Upper lobe of left lung (tissue), 4 donors: ENCODE measurements at regions not wholly inside any gene's neighbourhood (a gene's known extent, or its start where the extent isn't known, plus 50 kb on each side); places are given as distances from the start of the nearest gene placed in this dataset.

Experiments used
- POLR2A ChIP-seq, 4 donors: fragments of 450-650 bp; IDR thresholded peaks; one replicate each; pipeline ENCODE4 v1.5.1; 2016 to 2017; ENCODE audit warnings: antibody characterized with exemption in 4 of 4, mild to moderate bottlenecking in 2 of 4
- TF ChIP-seq, protein P1 (sequence below), 6 experiments: fragments of 450-650 bp in 4 of 6; fragments of 200-600 bp in 2 of 6; sonication (generic) in 2 of 6; IDR thresholded peaks; one replicate each; pipeline ENCODE4 v1.5.1; 2016 to 2019; ENCODE audit warnings: antibody characterized with exemption in 6 of 6

DNA sequence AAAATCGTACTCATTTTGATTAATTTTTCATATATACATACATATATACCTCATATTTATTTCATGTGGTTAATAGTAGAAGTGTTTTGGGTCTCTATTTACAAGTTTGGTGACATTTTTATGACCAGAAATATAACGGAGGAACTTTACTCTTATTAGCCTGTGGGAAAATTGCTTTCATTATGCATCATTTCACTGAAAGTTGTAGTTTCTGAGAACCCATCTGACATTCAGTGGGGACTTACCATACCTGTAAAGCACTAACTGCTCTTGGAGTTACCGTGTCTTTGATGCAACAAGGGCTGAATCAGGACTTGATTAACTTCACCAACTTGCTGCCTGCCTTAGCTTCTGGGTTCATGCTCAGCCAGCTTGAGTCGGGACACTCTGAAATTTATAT, 49.9 kb upstream of the ITPKB start:
- no peak for TF ChIP-seq POLR2A (IDR thresholded peaks at IDR 0.05)
- TF ChIP-seq, protein P1, sequence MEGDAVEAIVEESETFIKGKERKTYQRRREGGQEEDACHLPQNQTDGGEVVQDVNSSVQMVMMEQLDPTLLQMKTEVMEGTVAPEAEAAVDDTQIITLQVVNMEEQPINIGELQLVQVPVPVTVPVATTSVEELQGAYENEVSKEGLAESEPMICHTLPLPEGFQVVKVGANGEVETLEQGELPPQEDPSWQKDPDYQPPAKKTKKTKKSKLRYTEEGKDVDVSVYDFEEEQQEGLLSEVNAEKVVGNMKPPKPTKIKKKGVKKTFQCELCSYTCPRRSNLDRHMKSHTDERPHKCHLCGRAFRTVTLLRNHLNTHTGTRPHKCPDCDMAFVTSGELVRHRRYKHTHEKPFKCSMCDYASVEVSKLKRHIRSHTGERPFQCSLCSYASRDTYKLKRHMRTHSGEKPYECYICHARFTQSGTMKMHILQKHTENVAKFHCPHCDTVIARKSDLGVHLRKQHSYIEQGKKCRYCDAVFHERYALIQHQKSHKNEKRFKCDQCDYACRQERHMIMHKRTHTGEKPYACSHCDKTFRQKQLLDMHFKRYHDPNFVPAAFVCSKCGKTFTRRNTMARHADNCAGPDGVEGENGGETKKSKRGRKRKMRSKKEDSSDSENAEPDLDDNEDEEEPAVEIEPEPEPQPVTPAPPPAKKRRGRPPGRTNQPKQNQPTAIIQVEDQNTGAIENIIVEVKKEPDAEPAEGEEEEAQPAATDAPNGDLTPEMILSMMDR (IDR thresholded peaks at IDR 0.05): no peak
